Natural killer cell (primary cell): ENCODE measurements at regions not wholly inside any gene's neighbourhood (a gene's known extent, or its start where the extent isn't known, plus 50 kb on each side); places are given as distances from the start of the nearest gene placed in this dataset.

ENCODE experiments used
- ATAC-seq, 3 donors: fragments of 150-1000 bp in 2 of 3; fragments of 200-7000 bp in 1 of 3; cut with Tn5 transposase; 1 replicate in 1 of 3; 2 replicates in 2 of 3; pipeline ENCODE4 v1.10.0; 2021; ENCODE audit warnings: mild to moderate bottlenecking in 2 of 3, moderate library complexity in 2 of 3
- DNase-seq, 2 donors: peaks; one replicate each; pipeline versions ENCODE4 v3.0.0 to v3.0.0-alpha.2; 2013 to 2021; ENCODE audit warnings: mixed read lengths in 1 of 2
- H3K27ac ChIP-seq: one replicate; pipeline ENCODE4 v1.5.1; 2013; ENCODE audit warnings: mild to moderate bottlenecking, low read length
- H3K27me3 ChIP-seq: one replicate; pipeline ENCODE4 v1.6.1; 2013; ENCODE audit warnings: low read length; ENCODE audit not compliant: control insufficient read depth, insufficient read depth
- H3K36me3 ChIP-seq: one replicate; pipeline ENCODE4 v1.6.1; 2013; ENCODE audit warnings: low read length; ENCODE audit not compliant: control insufficient read depth, insufficient read depth
- H3K4me1 ChIP-seq: one replicate; pipeline ENCODE4 v1.6.1; 2013; ENCODE audit warnings: low read length; ENCODE audit not compliant: control insufficient read depth, insufficient read depth
- H3K4me3 ChIP-seq: one replicate; pipeline ENCODE4 v1.5.1; 2013; ENCODE audit warnings: low read length
- H3K9me3 ChIP-seq: one replicate; pipeline ENCODE4 v1.6.1; 2013; ENCODE audit warnings: low read length; ENCODE audit not compliant: control insufficient read depth, insufficient read depth
- H3K27ac Mint-ChIP-seq, 2 donors: one replicate each; pipeline ENCODE4 v1.8.0; 2022; ENCODE audit warnings: mild to moderate bottlenecking in 2 of 2, mixed read lengths in 2 of 2, moderate library complexity in 1 of 2
- H3K27me3 Mint-ChIP-seq, 2 donors: one replicate each; pipeline ENCODE4 v1.8.0; 2022; ENCODE audit warnings: low read depth in 2 of 2, mixed read lengths in 2 of 2
- H3K36me3 Mint-ChIP-seq: one replicate; pipeline ENCODE4 v1.8.0; 2022; ENCODE audit warnings: mixed read lengths
- H3K4me1 Mint-ChIP-seq, 2 donors: one replicate each; pipeline ENCODE4 v1.8.0; 2022; ENCODE audit warnings: mixed read lengths in 2 of 2
- H3K4me3 Mint-ChIP-seq: one replicate; pipeline ENCODE4 v1.8.0; 2022; ENCODE audit warnings: mild to moderate bottlenecking, moderate library complexity, mixed read lengths
- H3K9me3 Mint-ChIP-seq, 2 donors: one replicate each; pipeline ENCODE4 v1.8.0; 2022; ENCODE audit warnings: mixed read lengths in 2 of 2
- CTCF ChIP-seq: fragments of 200-600 bp; IDR thresholded peaks from one replicate; pipeline ENCODE4 v1.8.0; 2022; ENCODE audit warnings: antibody characterized with exemption
- WGBS: methylation state at CpG from one replicate; pipeline ENCODE4 v1.1.7; 2013; ENCODE audit warnings: missing lambda C conversion rate; ENCODE audit not compliant: insufficient coverage; 5-methylcytosine and 5-hydroxymethylcytosine counted together
- intact Hi-C: fragments of 100-400 bp; cut with micrococcal nuclease; formaldehyde crosslinking; loops from one replicate; pipeline ENCODE4 v1.14.2; 2022

DNA sequence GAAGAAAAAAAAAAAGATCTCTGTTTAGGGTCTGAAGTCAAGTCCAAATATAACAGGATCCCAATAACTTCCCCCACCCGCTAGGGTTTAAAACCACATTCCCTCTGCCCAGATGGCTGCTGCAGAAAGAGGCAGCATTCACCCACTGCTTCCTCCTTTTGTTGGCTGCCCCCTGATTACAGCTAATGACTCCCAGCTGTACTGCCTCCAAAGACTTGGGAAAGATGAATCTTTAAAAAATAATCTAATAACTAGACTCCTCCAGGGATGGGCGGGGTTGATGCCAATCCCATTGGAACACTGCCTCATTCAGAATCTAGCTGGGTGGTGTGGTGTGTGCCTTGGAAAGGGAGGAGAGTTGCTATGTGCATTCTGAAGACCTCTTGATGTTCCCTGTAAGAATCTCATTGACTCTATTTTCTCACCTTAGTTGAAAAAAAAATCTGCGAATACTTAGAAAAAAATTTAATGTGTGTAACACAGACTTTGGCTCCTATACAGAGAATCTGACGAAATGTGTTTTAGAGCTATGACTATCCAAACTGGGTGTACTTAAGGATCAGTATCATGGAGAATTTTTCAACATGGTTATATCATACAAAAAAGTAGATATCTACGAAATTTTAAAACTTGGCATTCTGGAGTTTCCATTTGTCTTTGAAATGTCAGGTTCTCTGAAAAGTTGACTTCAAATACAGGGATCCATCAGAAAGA is 174.0 kb downstream of the RNF144B start:
- Histone ChIP-seq H3K4me3 (no peak overlapping the region), H3K9me3 (no peaks in the 10 kb centered on the region), H3K36me3 (no peaks in the 10 kb centered on the region), H3K27me3 (peaks cover 2% of the 10 kb centered on the region), H3K4me1 (no peaks in the 10 kb centered on the region), H3K27ac (no peak overlapping the region)
- H3K9me3 Mint-ChIP-seq = no peaks in the 10 kb centered on the region
- intact Hi-C loops = no loop called here
- H3K27ac Mint-ChIP-seq = no peak overlapping the region
- no peaks in the 10 kb centered on the region for H3K36me3 Mint-ChIP-seq
- TF ChIP-seq CTCF = no peak
- no peak overlapping the region for H3K4me3 Mint-ChIP-seq
- DNase-seq (no peak), ATAC-seq (no peak)
- peaks cover 5 to 36% of the 10 kb centered on the region in 2 donors for H3K27me3 Mint-ChIP-seq
- WGBS = 62% methylated on average over 4 of the region's 5 CpGs
- no peaks in the 10 kb centered on the region for H3K4me1 Mint-ChIP-seq

DNA sequence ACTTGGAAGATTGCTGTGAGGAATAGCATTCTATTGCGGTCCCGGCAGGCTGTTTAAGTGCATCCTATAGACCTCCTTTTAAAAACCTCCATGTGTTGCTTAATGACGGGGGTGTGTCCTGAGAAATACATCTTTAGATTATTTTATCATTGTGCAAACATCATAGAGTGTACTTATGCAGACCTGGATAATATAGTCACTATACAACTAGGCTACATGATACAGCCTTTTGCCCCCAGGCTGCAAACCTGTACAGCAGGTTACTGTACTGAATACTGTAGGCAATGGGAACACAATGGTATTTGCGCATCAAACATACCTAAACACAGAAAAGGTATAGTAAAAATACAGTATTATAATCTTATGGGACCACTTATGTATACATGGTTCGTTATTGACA is 175.6 kb downstream of the RNF144B start:
- H3K4me1 Mint-ChIP-seq = no peaks in the 10 kb centered on the region
- TF ChIP-seq CTCF = no peak
- H3K4me3 ChIP-seq = no peak overlapping the region
- H3K36me3 ChIP-seq = no peaks in the 10 kb centered on the region
- no peak overlapping the region for H3K27ac Mint-ChIP-seq
- no peaks in the 10 kb centered on the region for H3K4me1 ChIP-seq
- H3K27me3 Mint-ChIP-seq = peaks cover 3 to 30% of the 10 kb centered on the region in 2 donors
- H3K27ac ChIP-seq = no peak overlapping the region
- H3K9me3 Mint-ChIP-seq = peaks cover 0 to 3% of the 10 kb centered on the region in 2 donors
- no peaks in the 10 kb centered on the region for H3K9me3 ChIP-seq
- ATAC-seq = no peak
- DNase-seq = no peak
- H3K4me3 Mint-ChIP-seq = no peak overlapping the region
- no peaks in the 10 kb centered on the region for H3K36me3 Mint-ChIP-seq
- 100% methylated on average over 2 of the region's 5 CpGs for WGBS
- intact Hi-C loops = no loop called here
- peaks cover 2% of the 10 kb centered on the region for H3K27me3 ChIP-seq

- Mint-ChIP-seq H3K27me3 (peaks cover 5 to 17% of the 10 kb centered on the region in 2 donors), H3K4me3 (no peak overlapping the region), H3K36me3 (no peaks in the 10 kb centered on the region), H3K9me3 (peaks cover 2 to 3% of the 10 kb centered on the region in 2 donors), H3K4me1 (no peaks in the 10 kb centered on the region), H3K27ac (no peak overlapping the region)
- ATAC-seq = no peak
- Histone ChIP-seq H3K36me3 (no peaks in the 10 kb centered on the region), H3K27me3 (peaks cover 2% of the 10 kb centered on the region), H3K27ac (no peak overlapping the region), H3K9me3 (no peaks in the 10 kb centered on the region), H3K4me3 (no peak overlapping the region), H3K4me1 (no peaks in the 10 kb centered on the region)
- intact Hi-C loops = no loop called here
- WGBS = 93% methylated on average over 3 of the region's 3 CpGs
- TF ChIP-seq CTCF = no peak
- DNase-seq = no peak
These were observed 177.6 kb downstream of the RNF144B start for GRCh38 chr6:18564775-18565174.

DNA sequence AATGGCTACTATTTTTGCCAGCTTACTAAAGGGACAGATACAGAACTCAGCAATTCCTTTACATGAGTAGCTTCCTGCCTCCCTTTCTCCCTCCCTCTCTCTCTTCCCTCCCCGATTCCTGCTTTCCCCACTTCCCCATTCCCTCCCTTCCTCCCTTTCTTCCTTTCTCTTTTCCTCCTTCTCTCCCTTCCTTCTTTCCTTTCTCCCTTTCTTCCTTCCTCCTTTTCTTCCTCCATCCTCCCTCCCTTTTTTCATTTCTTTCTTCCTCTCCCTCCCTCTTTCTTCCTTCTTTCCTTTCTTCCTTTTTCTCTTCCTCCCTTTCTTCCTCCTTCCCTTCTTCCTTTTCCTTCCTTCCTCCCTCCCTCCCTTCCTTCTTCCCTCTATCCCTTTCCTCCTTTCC is 178.1 kb downstream of the RNF144B start:
- no peak overlapping the region for H3K27ac ChIP-seq
- no peaks in the 10 kb centered on the region for H3K36me3 ChIP-seq
- ATAC-seq (no peak), DNase-seq (no peak)
- peaks cover 5 to 17% of the 10 kb centered on the region in 2 donors for H3K27me3 Mint-ChIP-seq
- no peak for TF ChIP-seq CTCF
- peaks cover 2 to 3% of the 10 kb centered on the region in 2 donors for H3K9me3 Mint-ChIP-seq
- no peaks in the 10 kb centered on the region for H3K9me3 ChIP-seq
- no peaks in the 10 kb centered on the region for H3K4me1 Mint-ChIP-seq
- no peak overlapping the region for H3K4me3 ChIP-seq
- WGBS = 81% methylated on average over 1 of the region's 1 CpG
- no peaks in the 10 kb centered on the region for H3K4me1 ChIP-seq
- H3K36me3 Mint-ChIP-seq = no peaks in the 10 kb centered on the region
- intact Hi-C loops = no loop called here
- H3K27ac Mint-ChIP-seq = no peak overlapping the region
- no peak overlapping the region for H3K4me3 Mint-ChIP-seq
- H3K27me3 ChIP-seq = peaks cover 2% of the 10 kb centered on the region
